A549 (cell line): ENCODE measurements at regions not wholly inside any gene's neighbourhood (a gene's known extent, or its start where the extent isn't known, plus 50 kb on each side); places are given as distances from the start of the nearest gene placed in this dataset.

ENCODE experiments used
- ATAC-seq, 2 experiments: fragments of 200-7000 bp in 1 of 2; fragments of >200 bp in 1 of 2; cut with Nextera tagmentation in 1 of 2; cut with Tn5 transposase in 1 of 2; 3 replicates each; pipeline versions ENCODE4 v1.8.0 to v1.9.1; 2018 to 2020; ENCODE audit warnings: mild to moderate bottlenecking in 1 of 2, moderate library complexity in 1 of 2
- CTCF ChIA-PET: fragments of 300-600 bp; sonication (Branson Sonifier 250); formaldehyde crosslinking; extraction: SDS; loops from one replicate; lab custom pipeline; 2021; ENCODE audit warnings: antibody characterized with exemption, inconsistent platforms; lab: Yijun Ruan, JAX
- POLR2A ChIA-PET: fragments of 350-600 bp; formaldehyde crosslinking; extraction: SDS; loops from one replicate; lab custom pipeline; 2021; ENCODE audit warnings: antibody characterized with exemption, inconsistent platforms; lab: Yijun Ruan, JAX
- DNase-seq, 2 experiments: peaks; one replicate each; pipeline versions ENCODE4 v3.0.0 to v3.0.0-alpha.2; 2011 to 2016; ENCODE audit warnings: low read depth in 1 of 2, low spot score in 1 of 2
- FAIRE-seq: peaks from 2 replicates; lab custom pipeline; 2011; peaks lifted over from hg19 to GRCh38; lab: Jason Lieb, UNC
- H3K27ac ChIP-seq, 2 experiments: fragments of >200 bp; sonication (Bioruptor Twin); formaldehyde crosslinking; 3 replicates each; pipeline ENCODE4 v1.5.1; 2016 to 2017
- H3K4me1 ChIP-seq: fragments of >200 bp; sonication (Bioruptor Twin); formaldehyde crosslinking; 3 replicates; pipeline ENCODE4 v1.6.1; 2016
- H3K4me2 ChIP-seq: fragments of >200 bp; sonication (Bioruptor Twin); formaldehyde crosslinking; 3 replicates; pipeline ENCODE4 v1.6.1; 2016
- H3K4me3 ChIP-seq: fragments of >200 bp; sonication (Bioruptor Twin); formaldehyde crosslinking; 3 replicates; pipeline ENCODE4 v1.5.1; 2016
- H3K9me3 ChIP-seq: fragments of >200 bp; sonication (Bioruptor Twin); formaldehyde crosslinking; 3 replicates; pipeline ENCODE4 v1.6.1; 2016
- BHLHE40 ChIP-seq: IDR thresholded peaks from 2 replicates; pipeline ENCODE4 v1.6.1; 2012; ENCODE audit warnings: low read depth, low read length, inconsistent platforms
- CBX2 ChIP-seq: fragments of 200-600 bp; sonication (generic); IDR thresholded peaks from 2 replicates; pipeline ENCODE4 v1.6.1; 2016; ENCODE audit warnings: low read depth, mild to moderate bottlenecking, borderline replicate concordance
- CHD4 ChIP-seq: fragments of 200-600 bp; sonication (generic); IDR thresholded peaks from 2 replicates; pipeline ENCODE4 v1.6.1; 2016; ENCODE audit warnings: antibody characterized with exemption, mild to moderate bottlenecking, borderline replicate concordance
- EHF ChIP-seq: fragments of 250-450 bp; sonication (Bioruptor Pico); IDR thresholded peaks from 2 replicates; pipeline ENCODE4 v1.5.0; 2020; ENCODE audit warnings: mild to moderate bottlenecking
- EHMT2 ChIP-seq: fragments of 200-600 bp; sonication (generic); IDR thresholded peaks from 2 replicates; pipeline ENCODE4 v1.6.1; 2016; ENCODE audit warnings: antibody characterized with exemption, low read depth, mild to moderate bottlenecking, moderate library complexity
- FOSB ChIP-seq: fragments of 250-450 bp; sonication (Bioruptor Pico); IDR thresholded peaks from 2 replicates; pipeline ENCODE4 v1.5.0; 2020; ENCODE audit warnings: mild to moderate bottlenecking, moderate library complexity
- FOSL2 ChIP-seq, 2 experiments: fragments of 450-650 bp in 1 of 2; fragments of >200 bp in 1 of 2; sonication (Bioruptor Twin) in 1 of 2; formaldehyde crosslinking; IDR thresholded peaks; 2 replicates each; pipeline versions ENCODE4 v1.5.0 to v1.6.1; 2016 to 2020; ENCODE audit warnings: mild to moderate bottlenecking in 1 of 2, moderate library complexity in 1 of 2
- FOXS1 ChIP-seq: fragments of 250-450 bp; sonication (Bioruptor Pico); IDR thresholded peaks from 2 replicates; pipeline ENCODE4 v1.5.0; 2020; ENCODE audit warnings: mild to moderate bottlenecking, moderate library complexity
- GATA3 ChIP-seq: IDR thresholded peaks from 2 replicates; pipeline ENCODE4 v1.6.1; 2012; ENCODE audit warnings: borderline replicate concordance
- HEYL ChIP-seq: fragments of 250-450 bp; sonication (Bioruptor Pico); IDR thresholded peaks from 2 replicates; pipeline ENCODE4 v1.8.0; 2021; ENCODE audit warnings: mild to moderate bottlenecking, moderate library complexity
- MAX ChIP-seq: IDR thresholded peaks from 2 replicates; pipeline ENCODE4 v1.6.1; 2012
- MAZ ChIP-seq: fragments of 150-350 bp; IDR thresholded peaks from 2 replicates; pipeline ENCODE4 v1.6.1; 2014; ENCODE audit warnings: antibody characterized with exemption, low read depth, low read length, borderline replicate concordance
- MYC ChIP-seq: IDR thresholded peaks from 2 replicates; pipeline ENCODE4 v1.6.1; 2012; ENCODE audit warnings: mild to moderate bottlenecking, inconsistent platforms, low read length, improper control_type of control experiment, borderline replicate concordance
- NPAS2 ChIP-seq: fragments of 250-450 bp; sonication (Bioruptor Pico); IDR thresholded peaks from 2 replicates; pipeline ENCODE4 v1.8.0; 2022; ENCODE audit warnings: mild to moderate bottlenecking, moderate library complexity, borderline replicate concordance
- POLR2AphosphoS2 ChIP-seq: conservative IDR thresholded peaks from 2 replicates; pipeline ENCODE4 v1.6.1; 2012; ENCODE audit warnings: low read length, improper control_type of control experiment, inconsistent platforms
- RAD21 ChIP-seq, 2 experiments: fragments of >200 bp in 1 of 2; sonication (Bioruptor Twin) in 1 of 2; formaldehyde crosslinking in 1 of 2; IDR thresholded peaks in 1 of 2; conservative IDR thresholded peaks in 1 of 2; 2 replicates in 1 of 2; 3 replicates in 1 of 2; pipeline ENCODE4 v1.6.1; 2012 to 2018; ENCODE audit warnings: inconsistent platforms in 1 of 2
- REST ChIP-seq: fragments of 200-600 bp; sonication (generic); IDR thresholded peaks from 2 replicates; pipeline ENCODE4 v1.6.1; 2016; ENCODE audit warnings: antibody characterized with exemption, mild to moderate bottlenecking, moderate library complexity
- RFX5 ChIP-seq: fragments of 450-650 bp; IDR thresholded peaks from 2 replicates; pipeline ENCODE4 v1.7.1; 2014; ENCODE audit warnings: antibody characterized with exemption, mild to moderate bottlenecking, moderate library complexity
- RNF2 ChIP-seq: fragments of 200-600 bp; sonication (generic); IDR thresholded peaks from 2 replicates; pipeline ENCODE4 v1.6.1; 2016; ENCODE audit warnings: low read depth, mild to moderate bottlenecking, antibody characterized with exemption, moderate library complexity, borderline replicate concordance
- SMC3 ChIP-seq: fragments of >200 bp; sonication (Bioruptor Twin); formaldehyde crosslinking; IDR thresholded peaks from 3 replicates; pipeline ENCODE4 v1.6.1; 2018; ENCODE audit warnings: inconsistent platforms
- TFCP2L1 ChIP-seq: fragments of 250-450 bp; sonication (Bioruptor Pico); IDR thresholded peaks from 2 replicates; pipeline ENCODE4 v1.5.0; 2021; ENCODE audit warnings: mild to moderate bottlenecking
- ZC3H11A ChIP-seq: fragments of 450-650 bp; IDR thresholded peaks from 2 replicates; pipeline ENCODE4 v1.6.1; 2014; ENCODE audit warnings: antibody characterized with exemption, mild to moderate bottlenecking
- WGBS: methylation state at CpG from one replicate; pipeline ENCODE4 v1.1.6; 2017; ENCODE audit errors: missing lambda C conversion rate; 5-methylcytosine and 5-hydroxymethylcytosine counted together
- TF ChIP-seq, protein P1 (sequence below): fragments of 250-450 bp; sonication (Bioruptor Pico); IDR thresholded peaks from 2 replicates; pipeline ENCODE4 v1.5.0; 2021; ENCODE audit warnings: mild to moderate bottlenecking, moderate library complexity, borderline replicate concordance
- TF ChIP-seq, protein P2 (sequence below): fragments of 250-450 bp; sonication (Bioruptor Pico); IDR thresholded peaks from 2 replicates; pipeline ENCODE4 v1.5.0; 2020; ENCODE audit warnings: low read depth, mild to moderate bottlenecking, moderate library complexity

- POLR2A ChIA-PET = no interaction called here
- 33% methylated on average over 2 of the region's 2 CpGs for WGBS
Observed at GRCh38 chr12:7582796-7583195, 79.2 kb upstream of the CD163 start.

DNA sequence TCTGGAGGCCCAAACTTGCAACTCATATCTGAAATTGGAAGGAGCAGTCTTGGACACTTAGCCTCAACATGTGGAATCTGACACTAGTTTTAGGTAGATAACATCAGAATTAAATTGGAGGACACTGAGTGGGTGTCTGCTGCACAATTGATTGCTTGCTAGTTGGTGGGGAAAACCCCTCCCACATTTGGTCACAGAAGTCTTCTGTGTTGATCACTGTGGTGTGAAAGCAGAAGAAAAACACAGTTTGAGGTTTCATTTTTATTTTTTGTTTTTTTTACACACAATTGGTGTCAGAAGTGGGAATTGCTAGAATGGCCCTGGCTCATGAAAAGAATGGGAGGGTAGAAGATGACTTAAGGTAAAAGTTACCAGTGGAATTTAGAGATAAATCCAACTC is 78.0 kb upstream of the CD163 start:
- no peaks in the 10 kb centered on the region for H3K9me3 ChIP-seq
- no peak for ATAC-seq
- TF ChIP-seq MYC (no peak), EHMT2 (no peak), RNF2 (no peak), FOSL2 (IDR thresholded peaks at IDR 0.05) (no peak), FOSL2 (CRISPR knock-in tag; IDR thresholded peaks at IDR 0.05) (no peak), SMC3 (no peak), RFX5 (no peak), RAD21 (conservative IDR thresholded peaks at IDR 0.05 in 1 of 2, IDR thresholded peaks at IDR 0.05 in 1 of 2) (no peak), MAX (no peak), ZC3H11A (no peak), TFCP2L1 (CRISPR knock-in tag) (no peak), CHD4 (no peak), MAZ (no peak)
- TF ChIP-seq, protein P1, sequence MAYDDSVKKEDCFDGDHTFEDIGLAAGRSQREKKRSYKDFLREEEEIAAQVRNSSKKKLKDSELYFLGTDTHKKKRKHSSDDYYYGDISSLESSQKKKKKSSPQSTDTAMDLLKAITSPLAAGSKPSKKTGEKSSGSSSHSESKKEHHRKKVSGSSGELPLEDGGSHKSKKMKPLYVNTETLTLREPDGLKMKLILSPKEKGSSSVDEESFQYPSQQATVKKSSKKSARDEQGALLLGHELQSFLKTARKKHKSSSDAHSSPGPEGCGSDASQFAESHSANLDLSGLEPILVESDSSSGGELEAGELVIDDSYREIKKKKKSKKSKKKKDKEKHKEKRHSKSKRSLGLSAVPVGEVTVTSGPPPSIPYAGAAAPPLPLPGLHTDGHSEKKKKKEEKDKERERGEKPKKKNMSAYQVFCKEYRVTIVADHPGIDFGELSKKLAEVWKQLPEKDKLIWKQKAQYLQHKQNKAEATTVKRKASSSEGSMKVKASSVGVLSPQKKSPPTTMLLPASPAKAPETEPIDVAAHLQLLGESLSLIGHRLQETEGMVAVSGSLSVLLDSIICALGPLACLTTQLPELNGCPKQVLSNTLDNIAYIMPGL = no peak
- TF ChIP-seq, protein P2, sequence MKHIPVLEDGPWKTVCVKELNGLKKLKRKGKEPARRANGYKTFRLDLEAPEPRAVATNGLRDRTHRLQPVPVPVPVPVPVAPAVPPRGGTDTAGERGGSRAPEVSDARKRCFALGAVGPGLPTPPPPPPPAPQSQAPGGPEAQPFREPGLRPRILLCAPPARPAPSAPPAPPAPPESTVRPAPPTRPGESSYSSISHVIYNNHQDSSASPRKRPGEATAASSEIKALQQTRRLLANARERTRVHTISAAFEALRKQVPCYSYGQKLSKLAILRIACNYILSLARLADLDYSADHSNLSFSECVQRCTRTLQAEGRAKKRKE (CRISPR knock-in tag) = no peak
- ChIA-PET CTCF (no interaction called here), POLR2A (no interaction called here)
- no peak overlapping the region for H3K27ac ChIP-seq
- DNase-seq = no peak
- no peaks in the 10 kb centered on the region for H3K4me1 ChIP-seq
- H3K4me3 ChIP-seq = no peak overlapping the region
- FAIRE-seq = no peak
- no peak overlapping the region for H3K4me2 ChIP-seq

More at GRCh38 chr12:7582796-7583195, 79.2 kb upstream of the CD163 start:
- no peak overlapping the region for H3K4me3 ChIP-seq
- H3K27ac ChIP-seq = no peak overlapping the region
- H3K4me1 ChIP-seq = no peaks in the 10 kb centered on the region
- FAIRE-seq = no peak
- CTCF ChIA-PET = interaction anchor here (0.7 to 1.0 kb wide), 2 partner anchors 55 to 56 kb away, joined by 3 read pairs; no protein-coding TSS in a partner anchor
- no peak for ATAC-seq
- no peak for DNase-seq
- H3K9me3 ChIP-seq = no peaks in the 10 kb centered on the region
- TF ChIP-seq CHD4 (no peak), NPAS2 (CRISPR knock-in tag) (no peak), MAX (no peak), TFCP2L1 (CRISPR knock-in tag) (no peak), EHF (CRISPR knock-in tag) (no peak), GATA3 (no peak), MAZ (no peak), CBX2 (no peak), MYC (no peak), RNF2 (no peak), EHMT2 (no peak), FOSB (CRISPR knock-in tag) (no peak), REST (no peak), POLR2AphosphoS2 (no peak), BHLHE40 (no peak), FOXS1 (CRISPR knock-in tag) (no peak), HEYL (CRISPR knock-in tag) (no peak), SMC3 (no peak), RAD21 (conservative IDR thresholded peaks at IDR 0.05 in 1 of 2, IDR thresholded peaks at IDR 0.05 in 1 of 2) (no peak)
- no peak overlapping the region for H3K4me2 ChIP-seq
